A172 (cell line): ENCODE measurements at regions not wholly inside any gene's neighbourhood (a gene's known extent, or its start where the extent isn't known, plus 50 kb on each side); places are given as distances from the start of the nearest gene placed in this dataset.
A peak's percentile ranks its signal among the peaks of the same experiment; 100 is the strongest.

Source experiments
- DNase-seq: peaks from one replicate; pipeline ENCODE4 v3.0.0-alpha.2; 2015; ENCODE audit warnings: low spot score

- no peak for DNase-seq
Observed at GRCh38 chr10:55374917-55375316, 573.9 kb upstream of the PCDH15 start.

- no peak for DNase-seq
Observed at GRCh38 chr10:55374060-55374459, 573.0 kb upstream of the PCDH15 start.

GRCh38 chr10:55369670-55370420 is 568.8 kb upstream of the PCDH15 start:
- DNase-seq: peak; percentile 61

DNA sequence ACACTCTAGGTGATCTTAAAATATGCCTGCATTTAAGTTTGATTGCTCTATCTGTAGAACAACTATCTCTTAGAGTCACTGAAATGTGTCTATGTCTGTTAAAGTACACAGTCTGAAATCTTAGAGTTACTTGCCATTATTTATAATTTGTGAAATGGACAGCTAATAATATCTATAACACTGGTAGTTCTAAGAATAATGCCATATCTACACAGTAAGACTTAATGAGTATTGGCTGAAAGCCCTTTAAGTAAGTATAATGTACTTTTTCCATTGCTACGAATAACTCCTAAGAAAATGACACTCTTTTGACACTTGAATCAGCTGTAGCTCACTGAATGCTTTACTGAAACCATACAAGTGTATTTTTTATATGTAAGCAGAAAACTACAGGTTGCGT is 567.4 kb upstream of the PCDH15 start:
- no peak for DNase-seq

DNA sequence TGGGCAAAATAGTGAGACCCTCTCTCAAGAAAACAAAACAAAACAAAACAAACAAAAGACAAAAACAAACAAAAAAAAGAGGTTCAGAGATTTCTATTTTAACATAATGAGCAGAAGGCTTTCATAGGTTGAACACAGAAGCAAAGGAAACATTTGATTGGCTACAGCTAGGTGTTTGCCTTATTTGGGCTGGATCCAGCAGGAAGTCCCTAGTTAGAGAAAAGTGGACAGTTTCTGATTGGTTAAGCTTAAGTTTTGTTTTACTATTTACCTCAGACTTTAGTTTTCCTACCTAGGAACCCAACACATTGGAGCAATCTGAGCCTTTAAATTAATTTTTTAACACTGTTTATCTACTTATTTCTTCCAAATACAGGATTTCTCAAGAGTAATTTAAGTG is 566.5 kb upstream of the PCDH15 start:
- no peak for DNase-seq

DNA sequence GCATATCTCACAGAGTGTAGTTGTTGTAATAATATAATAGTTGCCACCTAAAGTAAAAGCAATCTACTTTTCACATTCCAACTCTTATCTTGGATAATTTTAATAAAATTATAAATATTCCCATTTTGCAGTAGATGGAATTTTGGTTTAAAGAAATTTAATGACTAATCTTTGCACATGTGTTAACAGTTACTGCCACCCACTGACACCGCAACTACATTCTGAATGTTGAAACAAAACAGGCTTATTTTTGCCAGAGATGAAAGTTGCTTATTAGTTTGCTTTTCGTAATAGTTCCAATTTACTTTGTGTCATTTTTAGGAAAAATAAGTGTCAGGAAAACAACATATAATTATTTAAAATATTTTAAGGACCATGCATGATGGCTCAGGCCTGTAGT is 557.5 kb upstream of the PCDH15 start:
- DNase-seq: no peak

DNA sequence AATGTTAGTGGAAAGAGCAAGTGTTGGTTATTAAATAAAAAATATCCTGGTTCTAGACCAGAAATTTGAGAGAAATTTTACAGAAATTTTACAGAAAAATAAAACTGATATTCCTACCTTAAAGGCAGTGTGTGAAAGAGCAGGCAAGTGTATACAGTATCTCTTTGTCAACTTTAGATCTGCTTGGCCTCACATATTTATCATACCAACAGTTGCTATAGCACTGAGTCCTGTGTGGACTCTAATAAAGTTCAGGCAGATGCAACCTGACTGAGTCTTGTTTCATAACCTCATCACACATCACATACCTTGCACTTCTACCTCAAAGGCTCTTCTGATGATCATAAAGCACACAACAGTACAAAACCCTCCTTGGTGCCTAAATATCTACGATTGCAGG is 552.4 kb upstream of the PCDH15 start:
- no peak for DNase-seq

DNA sequence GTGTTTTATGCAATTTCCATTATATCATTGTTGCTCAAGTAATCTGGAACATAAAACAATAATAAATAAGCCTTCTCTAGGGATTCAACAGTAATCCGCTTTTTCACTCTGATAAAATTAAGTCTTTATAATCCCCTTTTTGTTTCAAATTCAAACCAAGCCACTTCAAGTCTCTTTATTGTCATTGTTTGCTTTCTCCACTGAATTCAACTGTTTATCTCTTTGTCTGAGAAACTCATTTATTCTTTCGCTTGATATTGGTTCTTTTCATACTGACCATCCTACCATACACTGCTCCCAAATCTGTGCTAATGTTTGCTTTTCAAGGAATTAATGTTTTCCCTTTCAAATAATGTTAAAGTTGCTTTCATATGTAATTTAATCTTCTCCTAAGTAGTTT is 550.4 kb upstream of the PCDH15 start:
- no peak for DNase-seq

DNA sequence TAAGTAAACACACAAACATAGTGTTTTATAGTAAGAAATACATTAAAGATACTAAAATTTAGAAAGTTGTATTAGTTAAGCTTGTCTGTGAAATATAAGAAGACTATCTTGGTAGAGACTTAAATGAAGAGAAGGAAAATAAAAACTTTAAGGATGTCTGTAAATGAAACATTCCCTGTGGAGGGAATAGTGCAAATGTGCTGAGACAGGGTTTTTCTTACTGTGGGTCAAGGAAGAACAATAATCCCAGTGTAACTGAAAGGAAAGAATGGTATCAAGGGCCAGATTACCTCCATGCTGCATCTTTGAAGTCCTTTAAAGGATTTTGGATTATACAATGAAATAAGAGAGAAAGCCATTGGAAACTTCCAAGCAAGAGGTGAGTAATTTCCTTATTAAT is 547.5 kb upstream of the PCDH15 start:
- DNase-seq: no peak

DNA sequence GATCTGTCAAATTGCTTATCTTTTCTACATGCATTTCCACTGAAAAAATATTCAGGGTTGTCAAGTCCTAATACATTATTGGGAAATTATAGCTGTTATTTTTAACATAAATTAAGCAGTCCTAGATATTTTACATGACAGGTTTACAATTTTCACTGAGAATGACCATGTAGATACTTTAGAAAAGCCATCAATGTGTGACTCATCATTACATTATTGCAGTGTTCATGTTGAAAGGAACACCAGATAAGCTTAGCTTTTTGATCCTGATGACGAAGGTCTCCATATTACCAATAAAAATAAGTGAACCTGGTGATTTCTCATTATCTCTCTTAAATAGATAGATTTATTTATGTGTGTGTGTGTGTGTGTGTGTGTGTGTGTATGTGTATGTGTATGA is 529.5 kb upstream of the PCDH15 start:
- peak; percentile 5 for DNase-seq

DNA sequence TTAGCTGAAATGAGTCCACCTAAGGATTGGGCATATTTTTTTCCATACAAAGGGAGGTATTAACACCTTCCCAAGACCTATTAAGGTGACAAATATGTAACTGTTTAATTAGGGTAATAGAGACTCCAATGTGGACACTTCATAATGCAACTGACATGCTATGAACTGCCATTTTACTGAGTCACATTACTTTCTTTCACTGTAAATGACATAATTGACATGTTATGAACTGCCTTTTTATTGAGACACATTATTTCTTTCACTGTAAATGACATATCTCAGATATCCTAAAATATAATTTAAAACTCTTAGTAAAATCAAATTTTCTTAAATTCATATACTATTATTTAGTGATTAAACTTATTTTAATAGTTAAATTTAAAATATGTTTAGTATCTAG is 528.8 kb upstream of the PCDH15 start:
- no peak for DNase-seq

DNA sequence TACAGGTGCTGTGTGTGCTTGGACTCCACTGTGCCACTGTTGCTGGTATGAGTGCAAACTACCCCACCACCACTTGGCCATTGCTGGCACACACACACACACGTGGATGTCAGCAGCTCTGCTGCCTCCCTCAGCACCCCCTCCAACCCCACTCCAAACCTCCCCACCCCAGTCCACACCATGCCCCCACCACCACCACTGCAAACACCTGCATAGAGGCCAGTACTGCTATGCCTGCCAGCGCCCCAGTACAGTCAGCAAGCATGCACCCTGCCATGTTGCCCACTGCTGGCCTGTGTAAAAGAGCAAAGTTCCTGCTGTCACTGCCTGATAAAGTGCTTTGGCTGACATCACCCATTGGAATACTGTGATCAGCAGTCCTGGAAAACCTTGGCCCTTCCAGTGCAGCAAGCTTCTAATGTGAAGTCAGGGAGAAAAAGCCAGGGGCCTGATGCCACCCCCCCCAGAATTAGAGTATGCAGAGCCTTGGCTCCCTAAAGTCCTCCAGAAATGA is 519.2 kb upstream of the PCDH15 start:
- DNase-seq: no peak

GRCh38 chr10:55311848-55312635 is 511.0 kb upstream of the PCDH15 start:
- peak; percentile 19 for DNase-seq

DNA sequence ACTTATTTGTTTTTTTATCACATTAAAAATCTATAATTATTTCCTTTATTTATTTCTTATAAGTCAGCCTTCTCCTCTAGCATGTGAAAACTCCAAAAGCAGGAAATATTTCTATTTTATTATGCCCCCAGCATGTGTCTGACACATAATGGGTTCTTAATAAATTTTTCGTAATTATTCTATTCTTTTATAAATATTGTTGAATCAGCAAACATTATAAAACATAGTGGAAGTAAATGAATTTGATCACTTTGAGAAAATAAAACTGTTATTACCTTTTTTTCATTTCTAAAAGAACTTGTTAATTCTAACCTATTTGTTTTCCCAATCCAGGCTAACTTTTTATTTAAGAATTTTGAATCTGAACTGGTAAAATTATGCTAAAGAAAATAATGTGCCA is 509.1 kb upstream of the PCDH15 start:
- no peak for DNase-seq

DNA sequence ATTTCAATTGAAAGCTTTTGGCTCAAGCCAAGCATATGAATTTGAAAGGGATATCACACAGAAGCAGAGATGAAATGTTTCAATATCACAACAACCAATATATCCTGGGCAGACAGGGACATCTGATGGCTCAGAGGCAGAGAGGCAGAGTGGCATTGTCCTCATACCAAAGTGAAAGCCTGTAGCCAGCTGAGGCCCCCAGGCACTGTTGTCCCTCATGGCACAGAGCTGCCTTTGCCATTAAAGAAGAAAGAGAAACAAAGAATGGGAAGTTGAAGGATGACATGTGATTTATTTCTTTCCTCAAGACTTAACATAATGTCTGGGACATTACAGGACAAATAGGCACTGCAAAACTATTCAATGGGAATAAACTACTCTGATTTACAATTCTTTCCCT is 504.3 kb upstream of the PCDH15 start:
- no peak for DNase-seq

GRCh38 chr10:55287346-55287745 is 486.3 kb upstream of the PCDH15 start:
- DNase-seq: peak; percentile 12

GRCh38 chr10:55283031-55283430 is 482.0 kb upstream of the PCDH15 start:
- DNase-seq: peak; percentile 51

DNA sequence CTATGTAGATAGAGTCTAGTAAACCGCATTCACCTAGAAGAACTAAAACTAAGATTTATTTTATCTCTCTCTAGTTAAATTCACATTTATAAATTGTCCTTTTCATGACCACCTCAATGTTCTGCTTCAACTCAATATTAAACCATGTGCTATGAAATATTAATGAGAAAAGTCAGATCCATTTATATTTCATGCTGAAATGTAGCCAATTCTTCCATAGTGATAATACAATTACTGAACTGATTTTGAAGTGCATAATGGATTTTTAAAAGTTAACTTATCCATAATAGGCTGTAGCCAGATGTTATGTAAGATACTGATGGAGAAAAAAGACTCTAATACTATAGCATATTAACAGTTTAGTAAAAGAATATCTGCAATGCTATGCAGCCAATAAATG is 479.7 kb upstream of the PCDH15 start:
- DNase-seq: no peak

- DNase-seq: no peak
Observed at GRCh38 chr10:55277549-55277948, 476.5 kb upstream of the PCDH15 start.

DNA sequence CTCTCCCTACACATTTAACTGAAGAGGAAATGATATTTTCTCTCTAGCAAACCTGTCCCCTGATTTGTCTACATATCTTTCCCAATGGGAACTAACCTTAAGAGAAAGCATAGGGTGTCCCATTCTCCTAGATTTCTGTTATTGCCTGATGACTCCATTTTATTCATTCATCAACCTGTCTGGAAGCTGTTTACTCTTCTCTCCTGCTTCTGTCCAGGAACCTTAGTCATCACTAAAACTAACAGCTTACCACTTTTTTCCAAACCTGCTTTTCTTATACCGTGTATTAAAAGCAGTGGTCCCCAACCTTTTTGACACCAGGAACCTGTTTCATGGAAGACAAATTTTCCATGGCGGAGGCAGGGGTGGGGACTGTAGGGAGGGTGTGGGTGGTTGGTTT is 473.3 kb upstream of the PCDH15 start:
- no peak for DNase-seq

GRCh38 chr10:55273946-55274345 is 472.9 kb upstream of the PCDH15 start:
- no peak for DNase-seq

GRCh38 chr10:55272886-55273285 is 471.9 kb upstream of the PCDH15 start:
- no peak for DNase-seq

GRCh38 chr10:55266797-55267196 is 465.8 kb upstream of the PCDH15 start:
- no peak for DNase-seq
